Transverse colon (tissue), 4 donors: ENCODE measurements at regions not wholly inside any gene's neighbourhood (a gene's known extent, or its start where the extent isn't known, plus 50 kb on each side); places are given as distances from the start of the nearest gene placed in this dataset.

ENCODE experiments used
- CTCF ChIP-seq, 5 experiments: fragments of 200-600 bp in 3 of 5; fragments of 450-650 bp in 2 of 5; sonication (generic) in 3 of 5; IDR thresholded peaks; 1 replicate in 2 of 5; 2 replicates in 3 of 5; pipeline ENCODE4 v1.5.1; 2016 to 2017; ENCODE audit warnings: antibody characterized with exemption in 5 of 5, inconsistent platforms in 3 of 5, mild to moderate bottlenecking in 2 of 5, moderate library complexity in 1 of 5
- EP300 ChIP-seq: sonication (generic); formaldehyde crosslinking; IDR thresholded peaks from one replicate; pipeline ENCODE4 v1.6.1; 2017; ENCODE audit warnings: antibody characterized with exemption, low read depth
- POLR2A ChIP-seq: fragments of 450-650 bp; IDR thresholded peaks from one replicate; pipeline ENCODE4 v1.6.1; 2016; ENCODE audit warnings: antibody characterized with exemption, mild to moderate bottlenecking, moderate library complexity
- POLR2AphosphoS5 ChIP-seq, 3 donors: sonication (generic); formaldehyde crosslinking; IDR thresholded peaks; one replicate each; pipeline ENCODE4 v1.6.1; 2016; ENCODE audit warnings: antibody characterized with exemption in 3 of 3

GRCh38 chr9:135414293-135414692 is 65.3 kb upstream of the PPP1R26 start:
- TF ChIP-seq EP300 (no peak), CTCF (IDR thresholded peaks at IDR 0.05) (no peak), POLR2A (no peak), POLR2AphosphoS5 (IDR thresholded peaks at IDR 0.05) (no peak)
